HL-60 (cell line): ENCODE measurements at regions not wholly inside any gene's neighbourhood (a gene's known extent, or its start where the extent isn't known, plus 50 kb on each side); places are given as distances from the start of the nearest gene placed in this dataset.

Experiments used
- DNase-seq, 2 experiments: peaks; one replicate each; pipeline ENCODE4 v3.0.0-alpha.2; 2010 to 2020; ENCODE audit warnings: low read depth in 1 of 2, low spot score in 1 of 2
- H3K27ac ChIP-seq: fragments of 250-450 bp; sonication (Bioruptor Pico); replicated peaks from 2 replicates; pipeline ENCODE4 v1.5.1; 2020; ENCODE audit warnings: mild to moderate bottlenecking, moderate library complexity
- H3K27me3 ChIP-seq: fragments of 250-450 bp; sonication (Bioruptor Pico); 2 replicates; pipeline ENCODE4 v1.5.1; 2021; ENCODE audit warnings: mild to moderate bottlenecking, moderate library complexity; ENCODE audit not compliant: insufficient read depth, poor library complexity, severe bottlenecking
- H3K4me3 ChIP-seq: replicated peaks from 2 replicates; pipeline ENCODE4 v1.5.1; 2011; ENCODE audit warnings: mild to moderate bottlenecking, control low read depth, low read length; ENCODE audit not compliant: insufficient read depth
- GABPA ChIP-seq: IDR thresholded peaks from 2 replicates; pipeline ENCODE4 v1.6.1; 2012; ENCODE audit warnings: low read depth
- POLR2AphosphoS5 ChIP-seq: IDR thresholded peaks from 2 replicates; pipeline ENCODE4 v1.6.1; 2012; ENCODE audit warnings: low read depth
- REST ChIP-seq: IDR thresholded peaks from 2 replicates; pipeline ENCODE4 v1.6.1; 2012; ENCODE audit warnings: low read depth; ENCODE audit not compliant: insufficient replicate concordance
- SPI1 ChIP-seq: IDR thresholded peaks from 2 replicates; pipeline ENCODE4 v1.6.1; 2012; ENCODE audit warnings: low read depth, mild to moderate bottlenecking, borderline replicate concordance
- TF ChIP-seq, protein P1 (sequence below): IDR thresholded peaks from one replicate; pipeline ENCODE4 v1.5.1; 2011; ENCODE audit warnings: low read length, control low read depth, inconsistent platforms; ENCODE audit not compliant: insufficient read depth

GRCh38 chr17:36878216-36878615 lies 59.1 kb upstream of the LHX1 start:
- Histone ChIP-seq H3K4me3 (no peak overlapping the region), H3K27me3 (no peaks in the 10 kb centered on the region), H3K27ac (no peak overlapping the region)
- TF ChIP-seq, protein P1, sequence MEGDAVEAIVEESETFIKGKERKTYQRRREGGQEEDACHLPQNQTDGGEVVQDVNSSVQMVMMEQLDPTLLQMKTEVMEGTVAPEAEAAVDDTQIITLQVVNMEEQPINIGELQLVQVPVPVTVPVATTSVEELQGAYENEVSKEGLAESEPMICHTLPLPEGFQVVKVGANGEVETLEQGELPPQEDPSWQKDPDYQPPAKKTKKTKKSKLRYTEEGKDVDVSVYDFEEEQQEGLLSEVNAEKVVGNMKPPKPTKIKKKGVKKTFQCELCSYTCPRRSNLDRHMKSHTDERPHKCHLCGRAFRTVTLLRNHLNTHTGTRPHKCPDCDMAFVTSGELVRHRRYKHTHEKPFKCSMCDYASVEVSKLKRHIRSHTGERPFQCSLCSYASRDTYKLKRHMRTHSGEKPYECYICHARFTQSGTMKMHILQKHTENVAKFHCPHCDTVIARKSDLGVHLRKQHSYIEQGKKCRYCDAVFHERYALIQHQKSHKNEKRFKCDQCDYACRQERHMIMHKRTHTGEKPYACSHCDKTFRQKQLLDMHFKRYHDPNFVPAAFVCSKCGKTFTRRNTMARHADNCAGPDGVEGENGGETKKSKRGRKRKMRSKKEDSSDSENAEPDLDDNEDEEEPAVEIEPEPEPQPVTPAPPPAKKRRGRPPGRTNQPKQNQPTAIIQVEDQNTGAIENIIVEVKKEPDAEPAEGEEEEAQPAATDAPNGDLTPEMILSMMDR, result no peak
- TF ChIP-seq GABPA (no peak), POLR2AphosphoS5 (no peak), SPI1 (no peak), REST (no peak)
- DNase-seq, result no peak

- DNase-seq, result no peak
- TF ChIP-seq, protein P1, result no peak
- Histone ChIP-seq H3K4me3 (no peak overlapping the region), H3K27ac (no peak overlapping the region), H3K27me3 (peaks cover 4% of the 10 kb centered on the region)
Observed at GRCh38 chr17:36879027-36879426, 58.2 kb upstream of the LHX1 start.

- Histone ChIP-seq H3K27ac (no peak overlapping the region), H3K4me3 (no peak overlapping the region), H3K27me3 (peaks cover 7% of the 10 kb centered on the region)
- no peak for DNase-seq
- no peak for TF ChIP-seq POLR2AphosphoS5
- TF ChIP-seq, protein P1, result no peak
- TF ChIP-seq SPI1, result no peak
- TF ChIP-seq GABPA, result no peak
- TF ChIP-seq REST, result no peak
Observed at GRCh38 chr17:36879624-36880131, 57.6 kb upstream of the LHX1 start.

GRCh38 chr17:36880268-36880905 lies 56.9 kb upstream of the LHX1 start:
- H3K4me3 ChIP-seq, result no peak overlapping the region
- DNase-seq, result no peak
- H3K27ac ChIP-seq, result no peak overlapping the region
- H3K27me3 ChIP-seq, result peaks cover 14% of the 10 kb centered on the region
- TF ChIP-seq REST (no peak), POLR2AphosphoS5 (no peak), SPI1 (no peak), GABPA (no peak)
- TF ChIP-seq, protein P1, result no peak
